BJ (cell line): ENCODE measurements at regions not wholly inside any gene's neighbourhood (a gene's known extent, or its start where the extent isn't known, plus 50 kb on each side); places are given as distances from the start of the nearest gene placed in this dataset.

ENCODE experiments used
- CTCF ChIA-PET: fragments of 350-600 bp; formaldehyde crosslinking; extraction: SDS; loops from one replicate; lab custom pipeline; 2021; ENCODE audit warnings: antibody characterized with exemption, inconsistent platforms; lab: Yijun Ruan, JAX
- POLR2A ChIA-PET: fragments of 300-600 bp; sonication (Branson Sonifier 250); formaldehyde crosslinking; extraction: SDS; loops from one replicate; lab custom pipeline; 2021; ENCODE audit warnings: antibody characterized with exemption; lab: Charles Lee
- DNase-seq: peaks from one replicate; pipeline ENCODE4 v3.0.0-alpha.2; 2011; ENCODE audit warnings: low read depth
- H3K27me3 ChIP-seq: 2 replicates; pipeline ENCODE4 v1.6.0; 2011; ENCODE audit warnings: low read length; ENCODE audit not compliant: control insufficient read depth, insufficient read depth
- H3K36me3 ChIP-seq: 2 replicates; pipeline ENCODE4 v1.5.1; 2011; ENCODE audit warnings: low read length; ENCODE audit not compliant: control insufficient read depth, insufficient read depth
- H3K4me3 ChIP-seq: 2 replicates; pipeline ENCODE4 v1.5.1; 2011; ENCODE audit warnings: low read depth, mild to moderate bottlenecking, control low read depth, low read length
- TF ChIP-seq, protein P1 (sequence below): IDR thresholded peaks from 2 replicates; pipeline ENCODE4 v1.5.1; 2011; ENCODE audit warnings: low read depth, mild to moderate bottlenecking, control low read depth, inconsistent platforms, low read length, moderate library complexity; ENCODE audit not compliant: insufficient read depth

- no peaks in the 10 kb centered on the region for H3K27me3 ChIP-seq
Measured at GRCh38 chr5:103962023-103962422, 399.4 kb upstream of the NUDT12 start.

GRCh38 chr5:103953601-103954382 is 391.2 kb upstream of the NUDT12 start:
- DNase-seq: no peak
- H3K36me3 ChIP-seq: no peaks in the 10 kb centered on the region
- TF ChIP-seq, protein P1, sequence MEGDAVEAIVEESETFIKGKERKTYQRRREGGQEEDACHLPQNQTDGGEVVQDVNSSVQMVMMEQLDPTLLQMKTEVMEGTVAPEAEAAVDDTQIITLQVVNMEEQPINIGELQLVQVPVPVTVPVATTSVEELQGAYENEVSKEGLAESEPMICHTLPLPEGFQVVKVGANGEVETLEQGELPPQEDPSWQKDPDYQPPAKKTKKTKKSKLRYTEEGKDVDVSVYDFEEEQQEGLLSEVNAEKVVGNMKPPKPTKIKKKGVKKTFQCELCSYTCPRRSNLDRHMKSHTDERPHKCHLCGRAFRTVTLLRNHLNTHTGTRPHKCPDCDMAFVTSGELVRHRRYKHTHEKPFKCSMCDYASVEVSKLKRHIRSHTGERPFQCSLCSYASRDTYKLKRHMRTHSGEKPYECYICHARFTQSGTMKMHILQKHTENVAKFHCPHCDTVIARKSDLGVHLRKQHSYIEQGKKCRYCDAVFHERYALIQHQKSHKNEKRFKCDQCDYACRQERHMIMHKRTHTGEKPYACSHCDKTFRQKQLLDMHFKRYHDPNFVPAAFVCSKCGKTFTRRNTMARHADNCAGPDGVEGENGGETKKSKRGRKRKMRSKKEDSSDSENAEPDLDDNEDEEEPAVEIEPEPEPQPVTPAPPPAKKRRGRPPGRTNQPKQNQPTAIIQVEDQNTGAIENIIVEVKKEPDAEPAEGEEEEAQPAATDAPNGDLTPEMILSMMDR: no peak
- ChIA-PET POLR2A (no interaction called here), CTCF (no interaction called here)
- H3K4me3 ChIP-seq: no peak overlapping the region
- no peaks in the 10 kb centered on the region for H3K27me3 ChIP-seq

More at GRCh38 chr5:103962023-103962422, 399.4 kb upstream of the NUDT12 start:
- ChIA-PET CTCF (no interaction called here), POLR2A (no interaction called here)
- no peak for DNase-seq
- no peaks in the 10 kb centered on the region for H3K36me3 ChIP-seq
- TF ChIP-seq, protein P1: no peak
- no peak overlapping the region for H3K4me3 ChIP-seq

DNA sequence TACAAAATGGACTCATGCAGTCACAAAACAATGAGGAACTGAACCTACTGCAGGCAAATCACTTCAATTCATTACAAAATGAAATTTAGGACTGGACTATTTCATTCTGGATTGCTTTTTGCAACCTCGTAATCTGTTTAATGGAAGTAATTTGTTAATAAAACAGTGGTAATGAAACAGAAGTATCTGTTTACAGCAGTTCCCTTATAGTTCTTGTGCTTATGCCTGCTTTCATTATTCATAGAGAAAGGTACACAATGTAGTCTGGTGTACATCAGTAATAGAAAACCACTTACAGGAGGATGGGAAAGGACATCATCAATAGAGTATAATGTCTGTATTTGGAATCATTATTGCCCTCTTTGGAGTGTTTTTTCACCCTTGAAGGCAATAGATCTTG is 389.2 kb upstream of the NUDT12 start:
- Histone ChIP-seq H3K4me3 (no peak overlapping the region), H3K36me3 (no peaks in the 10 kb centered on the region), H3K27me3 (no peaks in the 10 kb centered on the region)
- CTCF ChIA-PET: no interaction called here
- no peak for DNase-seq
- POLR2A ChIA-PET: no interaction called here
- TF ChIP-seq, protein P1: no peak

GRCh38 chr5:103943230-103943629 is 380.6 kb upstream of the NUDT12 start:
- TF ChIP-seq, protein P1: no peak
- Histone ChIP-seq H3K4me3 (no peak overlapping the region), H3K36me3 (no peaks in the 10 kb centered on the region), H3K27me3 (no peaks in the 10 kb centered on the region)
- CTCF ChIA-PET: no interaction called here
- no peak for DNase-seq
- POLR2A ChIA-PET: no interaction called here

GRCh38 chr5:103942587-103943186 is 380.1 kb upstream of the NUDT12 start:
- TF ChIP-seq, protein P1: 0 out of 2 replicates have a peak, but pooled peaks have one; percentile 9
- CTCF ChIA-PET: no interaction called here
- Histone ChIP-seq H3K36me3 (no peaks in the 10 kb centered on the region), H3K27me3 (no peaks in the 10 kb centered on the region), H3K4me3 (no peak overlapping the region)
- no peak for DNase-seq
- POLR2A ChIA-PET: no interaction called here
